ENCODE measurements at regions not wholly inside any gene's neighbourhood (a gene's known extent, or its start where the extent isn't known, plus 50 kb on each side); places are given as distances from the start of the nearest gene placed in this dataset.

DNA sequence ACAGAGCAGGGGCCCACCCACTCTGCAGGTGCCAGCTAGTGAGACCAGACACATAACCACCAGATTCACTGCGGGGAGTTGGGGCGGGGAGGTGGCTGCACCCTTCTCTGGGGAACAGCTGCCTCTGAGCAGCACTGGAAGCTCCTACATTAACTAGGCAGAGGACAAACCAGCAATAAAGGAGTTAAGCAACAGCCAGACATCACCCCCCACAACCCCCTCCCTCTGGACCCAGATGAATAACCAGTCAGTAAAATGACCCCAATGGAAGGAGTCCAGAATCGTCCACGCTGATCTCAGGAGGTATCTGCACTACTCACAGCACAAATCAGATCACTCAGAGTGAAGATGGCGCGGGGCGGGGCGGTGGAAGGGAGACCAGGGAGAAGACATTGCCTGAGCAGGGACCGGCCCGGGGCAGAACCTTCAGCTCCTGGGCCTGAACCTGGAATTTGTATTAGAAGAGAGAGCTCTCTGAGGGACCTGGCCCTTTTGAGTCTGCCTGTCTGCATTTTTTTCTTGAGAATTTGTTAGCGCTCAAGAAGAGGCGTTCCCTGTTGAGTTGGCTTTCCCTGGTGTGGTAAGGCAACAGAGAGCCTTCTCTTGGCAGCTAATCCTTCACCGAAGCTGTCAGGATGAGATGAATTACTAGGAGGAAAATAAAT lies 125.5 kb upstream of the NCAM1 start:
- DNase-seq (ENCODE audit: low read depth in 1 of 2, low spot score in 1 of 2) = no peak

DNA sequence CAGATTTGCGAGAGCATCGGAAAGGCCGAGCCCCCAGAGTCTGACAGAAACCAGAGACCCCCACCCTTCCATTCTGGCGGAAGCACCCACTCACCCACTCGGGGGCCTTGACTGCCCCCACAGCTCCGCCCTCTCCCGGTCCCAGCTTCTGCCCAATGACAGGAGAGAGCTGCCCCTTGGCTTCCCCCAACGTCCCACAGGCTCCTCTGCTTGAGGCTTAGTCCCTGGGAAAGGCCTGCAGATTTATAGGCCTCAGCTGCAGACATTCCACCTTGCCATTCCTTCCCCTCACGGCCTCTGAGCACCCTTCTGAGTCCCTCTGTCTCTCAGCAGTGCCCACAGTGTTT lies 125.0 kb upstream of the NCAM1 start:
- DNase-seq (ENCODE audit: low read depth in 1 of 2, low spot score in 1 of 2) = no peak

DNA sequence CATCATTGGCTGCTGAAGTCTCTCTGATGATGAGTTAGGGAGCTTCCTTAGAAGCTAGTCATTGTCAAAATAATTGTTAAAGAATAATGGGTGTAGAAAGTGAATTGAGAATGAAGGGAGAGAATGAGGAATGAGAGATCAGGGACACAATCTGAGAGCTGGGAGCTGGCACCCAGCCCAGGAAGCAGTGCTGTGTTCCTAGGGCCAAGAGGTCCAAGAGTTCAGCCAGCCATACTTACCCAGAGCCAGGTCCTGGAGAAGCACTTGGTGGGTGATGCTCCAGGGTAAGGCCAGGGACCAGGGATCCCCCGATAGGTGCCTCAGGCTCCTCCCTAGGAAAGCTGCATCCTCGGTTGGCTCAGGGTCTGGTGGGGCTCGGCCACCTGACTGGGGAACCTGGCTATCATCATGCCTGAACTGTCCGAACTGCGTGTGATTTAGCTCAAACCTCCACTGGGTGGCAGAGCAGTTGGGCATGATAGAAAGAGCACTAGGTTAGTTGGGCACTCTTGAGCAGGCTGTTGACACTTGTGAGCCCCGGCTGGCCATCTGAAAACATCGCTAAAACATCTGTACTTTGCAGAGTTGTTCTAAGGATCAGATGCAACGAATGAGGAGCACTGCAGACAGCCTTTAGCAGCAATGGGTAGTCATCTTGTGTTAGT lies 123.9 kb upstream of the NCAM1 start:
- no peak for DNase-seq (ENCODE audit: low read depth in 1 of 2, low spot score in 1 of 2)

DNA sequence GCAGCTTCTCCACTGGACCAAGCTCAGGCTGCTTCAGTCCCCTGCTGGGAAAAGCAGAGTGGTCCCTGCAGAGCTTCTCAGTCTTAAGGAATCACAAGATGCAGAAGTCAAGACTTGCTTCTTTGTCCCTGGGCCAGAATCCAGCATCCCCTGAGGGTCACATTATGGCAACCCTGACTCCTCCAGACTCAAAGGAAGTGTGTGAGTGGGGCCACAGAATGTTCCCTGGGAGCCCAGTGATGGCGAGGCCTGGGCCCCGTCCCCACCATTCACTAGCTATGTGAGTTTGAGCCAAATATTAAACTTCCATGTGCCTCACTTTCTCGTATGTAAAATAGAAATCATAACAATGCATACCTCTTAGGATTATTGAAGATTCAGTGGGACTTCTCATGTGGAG lies 122.2 kb upstream of the NCAM1 start:
- DNase-seq (ENCODE audit: low read depth in 1 of 2, low spot score in 1 of 2) = no peak

DNA sequence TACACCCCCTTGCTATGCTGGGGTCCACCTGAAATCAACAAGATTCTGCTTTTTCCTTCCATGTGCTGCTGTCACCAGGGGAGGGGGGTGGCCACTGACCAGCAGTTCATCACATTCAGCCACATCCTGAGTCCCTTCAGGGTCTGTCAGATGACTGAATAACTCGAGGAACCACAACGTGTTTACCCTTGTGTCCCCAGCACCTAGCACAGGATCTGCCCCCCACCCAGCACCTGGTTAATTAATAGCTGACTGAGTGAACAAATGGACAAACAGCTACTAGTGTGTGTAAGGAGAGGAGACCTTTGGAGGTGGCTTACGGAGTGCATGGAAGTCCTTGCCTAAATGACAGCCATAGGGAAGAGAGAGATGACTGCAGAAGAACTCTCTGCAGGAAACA lies 119.5 kb upstream of the NCAM1 start:
- no peak for DNase-seq (ENCODE audit: low read depth in 1 of 2, low spot score in 1 of 2)

DNA sequence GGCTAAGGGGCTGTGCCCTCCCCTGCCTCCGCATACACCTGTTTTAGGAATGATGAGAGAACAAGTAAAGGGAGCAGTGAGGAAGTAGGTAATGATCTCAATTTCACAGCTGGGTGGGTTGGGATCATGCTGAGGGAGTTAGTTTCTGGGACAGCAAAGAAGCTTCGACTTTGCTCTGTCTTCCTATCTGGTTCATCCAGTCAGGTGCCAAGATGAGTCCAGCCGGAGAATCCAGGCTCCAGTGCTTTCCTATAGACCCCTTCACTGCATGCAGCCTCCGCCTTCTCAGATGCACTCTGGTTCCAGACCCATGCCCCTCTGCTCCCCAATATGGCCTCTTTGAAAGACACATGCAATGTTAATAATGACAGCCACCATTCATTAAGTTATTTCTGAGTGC lies 119.1 kb upstream of the NCAM1 start:
- no peak for DNase-seq (ENCODE audit: low read depth in 1 of 2, low spot score in 1 of 2)

DNA sequence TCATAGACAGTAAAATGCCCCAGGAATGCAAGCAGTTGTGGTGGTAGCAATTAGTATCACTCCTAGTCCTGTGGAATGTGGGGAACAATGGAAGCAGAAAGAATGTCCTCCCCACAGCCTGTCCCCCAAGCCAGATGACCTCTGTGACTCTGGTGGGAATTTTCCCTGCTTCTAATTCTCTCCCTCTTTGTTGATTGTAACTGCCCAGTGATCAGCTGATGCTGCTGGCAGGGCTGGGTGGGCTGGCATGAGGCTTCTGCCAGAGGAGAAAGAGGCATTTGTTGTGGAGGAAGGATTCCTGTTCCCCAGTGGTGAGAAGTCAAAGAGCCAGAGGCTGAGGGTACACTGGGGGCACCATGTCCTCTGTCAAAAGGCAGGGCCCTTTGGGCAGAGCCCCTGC lies 116.7 kb upstream of the NCAM1 start:
- DNase-seq (ENCODE audit: low read depth in 1 of 2, low spot score in 1 of 2) = no peak

DNA sequence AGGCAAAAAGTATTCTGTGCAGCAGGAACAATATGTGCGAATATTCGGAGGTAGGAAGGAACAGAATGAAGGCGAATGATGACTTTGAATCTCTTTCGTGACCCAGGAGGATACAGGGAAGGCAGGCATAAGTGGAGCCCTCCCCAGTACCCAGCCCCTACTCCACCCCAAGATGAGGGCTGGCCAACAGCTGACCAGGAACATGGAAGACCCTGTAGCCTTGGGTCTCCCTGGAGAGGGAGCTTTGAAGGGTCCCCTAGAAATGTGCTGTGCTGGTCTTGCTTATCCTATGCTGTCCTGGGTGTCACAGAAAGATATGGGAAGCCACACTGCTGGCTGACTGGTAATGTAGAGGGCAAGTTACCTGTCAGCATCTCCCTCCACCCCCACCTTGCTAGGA lies 113.7 kb upstream of the NCAM1 start:
- no peak for DNase-seq (ENCODE audit: low read depth in 1 of 2, low spot score in 1 of 2)

DNA sequence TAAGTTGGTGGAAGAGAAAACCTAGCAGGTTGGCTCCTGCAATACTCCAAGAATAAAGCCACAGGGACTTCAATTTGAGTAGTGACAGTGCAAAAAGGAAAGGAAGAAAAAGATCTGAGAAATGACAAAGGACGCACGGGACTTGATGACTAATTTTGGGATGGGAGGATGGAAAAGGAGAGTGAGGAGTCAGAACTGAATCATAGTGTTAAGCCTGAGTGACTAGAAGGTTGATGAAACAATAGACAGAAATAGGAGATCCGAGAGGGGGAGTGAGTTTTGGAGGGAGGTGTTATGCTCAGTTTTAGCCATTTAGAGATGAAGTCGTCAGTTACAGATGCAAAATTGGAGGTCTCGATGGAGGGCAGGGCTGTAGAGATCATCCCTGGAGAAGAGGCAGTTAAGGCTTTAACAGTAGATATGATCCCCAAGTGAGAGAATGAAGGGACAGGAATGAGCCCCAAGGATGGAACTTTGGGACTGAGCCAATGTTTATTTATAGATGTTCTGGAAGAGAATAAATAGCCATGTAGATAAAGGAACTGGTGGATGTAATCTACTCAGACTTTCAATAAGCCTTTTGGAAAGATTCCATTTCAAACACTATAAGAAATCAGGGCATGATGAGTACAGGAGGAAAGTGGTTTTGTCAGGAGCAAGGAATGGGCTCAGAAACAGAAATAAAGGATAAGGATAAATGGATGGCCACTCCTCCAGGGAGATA lies 108.9 kb upstream of the NCAM1 start:
- DNase-seq (ENCODE audit: low read depth in 1 of 2, low spot score in 1 of 2) = no peak

DNA sequence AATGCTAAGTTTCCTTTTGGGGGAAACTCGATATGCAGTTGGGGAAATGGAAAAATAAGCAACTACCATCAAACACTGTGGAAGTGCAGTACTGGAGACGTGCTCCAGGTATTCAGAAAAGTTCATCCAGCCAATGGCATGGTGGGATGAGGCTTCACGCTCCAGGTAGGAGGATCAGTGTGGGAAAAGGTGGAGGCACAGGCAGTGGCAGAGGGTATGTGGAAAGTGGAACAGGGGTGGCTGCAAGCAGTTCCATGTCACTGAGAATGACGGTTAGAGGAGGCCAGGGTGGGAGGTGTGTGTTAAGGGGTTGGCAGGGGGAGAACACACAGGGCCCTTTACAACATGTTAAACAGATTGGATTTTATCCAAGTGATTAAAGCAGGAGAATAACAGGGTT lies 105.1 kb upstream of the NCAM1 start:
- no peak for DNase-seq (ENCODE audit: low read depth in 1 of 2, low spot score in 1 of 2)

DNA sequence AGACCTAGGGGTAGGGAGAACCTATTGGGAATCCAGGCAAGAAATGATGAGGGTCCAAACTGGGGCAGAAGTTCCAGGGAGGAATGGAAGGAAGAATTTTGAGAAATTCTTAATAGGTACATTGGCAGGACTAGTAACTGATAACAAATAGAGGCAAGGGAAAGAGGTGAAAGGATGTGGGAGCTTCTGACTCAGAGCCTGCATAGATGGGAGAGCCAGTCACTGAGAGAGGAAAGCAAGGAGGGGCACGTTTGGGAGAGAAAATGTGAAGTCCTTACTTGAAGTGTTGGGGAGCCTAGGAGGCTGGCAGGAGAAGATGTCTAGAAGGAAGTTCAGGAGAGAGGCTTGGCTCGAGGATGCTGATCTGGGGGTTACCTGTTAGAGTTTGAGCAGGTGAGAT lies 104.6 kb upstream of the NCAM1 start:
- no peak for DNase-seq (ENCODE audit: low read depth in 1 of 2, low spot score in 1 of 2)

DNA sequence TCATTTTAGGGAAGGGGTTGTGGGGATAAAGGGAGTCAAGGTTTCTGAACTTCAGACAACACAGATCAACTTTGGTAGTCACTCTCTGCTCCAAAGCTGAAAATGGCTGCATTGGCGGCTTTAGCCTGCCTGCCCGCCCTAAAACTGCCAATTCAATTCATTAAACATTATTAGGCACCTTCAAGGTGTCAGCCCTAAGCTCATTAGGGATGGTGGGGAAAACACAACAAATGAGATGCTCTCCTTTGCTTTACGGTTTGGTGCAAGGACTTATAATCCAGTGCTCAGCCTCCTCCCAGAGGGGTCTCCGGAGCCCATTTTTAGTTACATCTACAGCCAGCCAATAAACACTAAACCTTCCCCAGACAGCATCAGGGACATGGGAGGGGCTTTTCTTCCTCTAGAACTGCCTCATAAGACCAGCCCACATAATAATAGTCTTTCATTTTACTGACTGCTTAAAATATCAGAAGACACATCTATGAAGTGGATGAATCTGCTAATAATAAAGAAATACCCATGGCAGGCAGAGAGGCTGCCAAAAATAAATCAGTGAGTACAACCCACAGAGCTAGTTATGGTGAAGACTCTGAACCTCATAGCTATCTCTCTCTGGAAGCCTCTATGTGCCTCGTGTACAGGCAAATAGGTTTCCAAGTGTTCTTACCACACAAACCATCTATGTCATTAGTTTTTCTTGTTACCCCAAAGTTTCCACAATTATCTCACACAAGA lies 102.8 kb upstream of the NCAM1 start:
- no peak for DNase-seq (ENCODE audit: low read depth in 1 of 2, low spot score in 1 of 2)

DNA sequence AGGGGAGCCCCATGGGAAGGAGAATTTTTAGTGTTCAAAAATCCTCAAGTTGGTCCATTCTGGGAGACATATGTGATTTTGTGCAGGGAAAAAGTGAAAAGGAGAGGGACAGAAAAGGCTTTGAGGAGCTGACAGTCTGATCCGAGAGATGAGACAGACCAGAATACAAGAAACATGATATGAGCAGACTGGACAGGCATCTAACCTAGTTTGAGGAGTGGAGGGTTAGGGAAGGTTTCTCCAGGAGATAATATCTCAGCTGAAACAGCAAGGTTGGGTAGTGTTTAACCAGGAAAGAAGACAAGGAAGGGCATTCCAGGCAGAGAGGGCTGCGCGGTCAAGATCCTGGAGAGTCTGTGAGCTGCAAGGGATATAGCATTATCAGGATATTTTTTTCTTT lies 101.4 kb upstream of the NCAM1 start:
- no peak for DNase-seq (ENCODE audit: low read depth in 1 of 2, low spot score in 1 of 2)

DNA sequence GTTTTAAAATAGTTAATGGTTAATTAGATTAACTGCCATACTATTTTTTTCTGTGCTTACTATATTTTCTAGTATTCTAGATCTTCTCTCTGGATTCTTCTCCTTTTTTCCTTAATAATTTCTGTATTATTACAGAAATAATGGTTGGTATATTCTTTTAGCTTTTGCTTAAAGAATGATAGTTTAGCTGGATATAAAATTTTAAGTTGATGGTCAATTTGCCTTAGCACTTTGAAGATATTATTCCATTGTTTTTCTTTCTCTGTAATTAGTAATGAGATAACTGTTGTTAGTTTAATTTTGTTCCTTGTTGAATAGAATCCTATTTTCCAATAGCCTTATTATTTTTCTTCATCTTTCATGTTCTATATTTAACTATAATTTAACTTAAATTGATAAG lies 99.9 kb upstream of the NCAM1 start:
- no peak for DNase-seq (ENCODE audit: low read depth in 1 of 2, low spot score in 1 of 2)

DNA sequence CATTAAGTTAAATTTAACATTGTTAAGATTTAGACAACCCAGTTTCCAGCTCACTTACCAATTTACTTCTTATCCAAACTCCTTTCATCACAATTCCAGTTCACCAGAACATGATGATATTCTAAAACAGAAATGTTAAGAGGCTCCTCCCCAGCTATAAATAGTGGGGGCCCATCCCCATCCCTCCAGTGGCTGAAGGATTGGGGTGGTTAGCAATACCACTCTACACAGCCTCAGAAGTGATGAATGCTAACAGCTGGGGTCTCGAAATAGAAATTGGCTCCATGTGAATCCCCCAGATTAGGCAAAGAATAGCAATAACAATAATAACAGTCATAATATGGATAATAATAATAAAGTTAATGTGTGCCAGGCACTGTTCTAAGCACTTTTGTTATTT lies 97.9 kb upstream of the NCAM1 start:
- no peak for DNase-seq (ENCODE audit: low read depth in 1 of 2, low spot score in 1 of 2)

DNA sequence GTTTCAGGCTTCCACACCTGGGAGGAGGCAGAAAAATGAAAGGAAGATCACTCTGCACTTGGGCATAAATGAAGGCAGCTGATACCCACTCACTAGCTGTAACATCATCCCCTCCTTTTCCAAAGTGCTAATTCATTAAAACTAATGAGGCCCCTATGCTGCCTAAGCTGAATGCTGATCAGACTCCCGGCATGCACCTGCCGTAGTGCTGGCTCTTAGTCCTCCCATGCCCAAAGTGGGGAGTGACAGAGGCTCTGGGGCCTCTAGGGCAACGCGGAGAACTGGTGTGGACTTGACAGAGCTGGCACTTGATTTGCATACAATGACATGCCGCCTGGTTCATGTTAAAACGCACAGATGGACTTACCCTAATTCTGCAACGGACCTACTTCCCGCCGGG lies 96.5 kb upstream of the NCAM1 start:
- no peak for DNase-seq (ENCODE audit: low read depth in 1 of 2, low spot score in 1 of 2)

DNA sequence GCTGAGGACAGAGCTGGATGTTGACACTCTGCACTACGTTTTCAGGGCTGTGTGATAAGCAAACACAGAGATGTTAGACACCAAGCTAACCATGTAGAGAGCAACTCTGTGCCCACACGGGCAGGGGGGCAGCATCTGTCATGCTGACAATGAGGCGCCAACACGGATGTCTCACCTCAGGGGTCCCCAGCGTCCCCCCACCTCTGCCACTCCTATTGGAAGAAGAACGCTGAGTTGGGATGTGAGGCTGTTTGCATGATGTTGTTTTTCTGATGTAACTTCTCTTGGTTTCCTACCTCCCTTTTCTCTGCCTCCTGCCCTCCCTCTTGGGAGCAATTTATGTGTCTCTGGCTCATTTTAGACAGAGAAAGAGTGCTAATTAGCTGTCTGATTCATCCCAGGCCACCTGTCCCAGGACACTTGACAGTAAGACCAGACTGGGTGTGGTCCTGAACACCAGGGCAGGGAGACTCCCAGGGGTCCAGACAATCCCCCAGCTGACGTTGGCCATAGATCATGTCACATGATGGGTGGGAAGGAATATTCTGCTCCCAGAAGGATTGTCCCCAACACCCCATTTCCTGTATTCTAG lies 89.2 kb upstream of the NCAM1 start:
- DNase-seq (ENCODE audit: low read depth in 1 of 2, low spot score in 1 of 2) = no peak

DNA sequence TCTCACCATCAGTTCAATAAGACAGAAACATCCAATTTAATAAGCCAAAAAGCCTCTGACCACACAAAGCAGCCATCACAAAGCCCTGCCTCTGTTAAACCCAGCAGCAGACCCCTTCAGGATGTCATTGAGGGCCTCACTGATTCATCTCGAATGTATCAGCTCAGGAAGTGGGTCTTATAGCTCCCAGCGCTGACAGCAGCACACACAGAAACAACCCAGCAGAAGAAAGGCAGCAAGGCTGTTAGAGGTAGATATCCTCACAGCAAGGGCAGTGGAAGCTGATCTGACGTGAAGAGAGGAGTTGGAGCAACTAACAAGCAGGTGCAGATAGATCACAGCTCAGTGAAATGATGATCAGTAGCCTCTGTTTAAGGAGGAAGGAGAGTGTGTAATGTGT lies 86.2 kb upstream of the NCAM1 start:
- no peak for DNase-seq (ENCODE audit: low read depth in 1 of 2, low spot score in 1 of 2)

DNA sequence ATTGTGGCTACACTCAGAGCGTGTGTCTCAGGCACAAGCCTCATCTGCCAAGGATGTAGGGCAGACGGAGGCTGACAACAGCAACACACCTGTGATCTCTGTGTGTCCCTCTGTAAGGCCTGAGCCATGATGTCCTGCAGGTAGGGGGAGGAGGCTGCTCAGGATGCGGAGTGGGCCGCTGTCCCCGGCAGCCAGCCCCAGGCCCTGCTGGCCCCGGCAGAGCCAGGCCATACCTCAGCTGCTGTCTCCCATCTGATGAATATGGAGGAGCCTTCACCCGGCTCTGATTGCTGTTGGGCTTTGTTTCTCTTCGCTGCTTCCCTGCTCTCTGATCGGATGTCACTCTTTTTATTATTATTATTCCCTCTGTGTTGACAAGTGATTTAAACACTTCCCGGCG lies 83.6 kb upstream of the NCAM1 start:
- no peak for DNase-seq (ENCODE audit: low read depth in 1 of 2, low spot score in 1 of 2)

DNA sequence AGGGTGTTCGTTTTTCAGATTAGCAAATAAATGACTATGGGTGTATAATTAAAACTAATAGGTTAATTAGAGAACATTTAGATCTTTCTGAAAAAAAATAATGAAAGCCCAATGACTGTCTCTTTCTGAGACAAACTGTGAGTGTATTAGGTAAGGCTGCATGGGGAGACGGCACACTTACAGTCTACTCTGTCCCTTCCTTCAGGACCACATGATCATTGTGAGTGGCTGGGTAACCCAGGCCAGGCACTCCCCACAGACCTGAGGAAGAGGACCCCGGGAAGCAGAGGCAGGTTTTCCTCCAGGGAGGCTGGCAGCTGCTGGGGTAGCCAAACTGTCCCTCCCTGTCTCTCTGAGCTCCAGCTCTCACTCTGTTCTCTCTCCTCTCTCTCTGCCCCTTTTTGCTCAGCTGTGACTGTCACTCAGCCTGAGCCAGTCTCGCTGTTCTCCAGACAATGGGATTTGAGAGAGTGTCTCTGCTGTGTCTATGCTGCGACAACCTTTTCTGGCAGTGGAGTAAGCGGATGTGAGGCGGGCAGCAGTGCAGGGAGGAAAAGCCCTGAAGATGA lies 83.1 kb upstream of the NCAM1 start:
- no peak for DNase-seq (ENCODE audit: low read depth in 1 of 2, low spot score in 1 of 2)

DNA sequence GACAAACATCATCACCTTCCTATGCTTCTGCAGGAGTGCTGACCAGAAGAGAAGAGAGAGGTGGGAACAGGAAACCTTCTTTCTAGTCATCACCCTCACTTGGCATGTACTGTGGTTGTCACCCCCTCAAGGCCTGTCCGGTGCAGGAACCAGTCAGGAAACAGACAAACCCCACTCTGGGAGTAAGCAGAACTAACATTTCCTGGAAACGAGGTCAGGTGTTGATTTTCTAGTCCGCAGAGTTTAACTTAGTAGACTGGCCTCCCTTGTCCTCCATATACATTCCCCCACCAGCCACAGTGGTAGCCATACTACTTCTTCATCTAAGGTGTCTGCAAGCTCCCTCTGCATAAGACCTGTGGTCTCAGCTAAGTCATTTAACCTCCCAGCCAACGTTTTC lies 80.7 kb upstream of the NCAM1 start:
- no peak for DNase-seq (ENCODE audit: low read depth in 1 of 2, low spot score in 1 of 2)
